ENCODE measurements at regions not wholly inside any gene's neighbourhood (a gene's known extent, or its start where the extent isn't known, plus 50 kb on each side); places are given as distances from the start of the nearest gene placed in this dataset.

- TF ChIP-seq CTCF (IDR thresholded peaks at IDR 0.05; ENCODE audit: low read depth, low read length): no peak
Observed at GRCh38 chr7:95180-95862, 97.0 kb upstream of the FAM20C start.

GRCh38 chr7:95863-96260 lies 96.5 kb upstream of the FAM20C start:
- no peak overlapping the region for H3K4me3 ChIP-seq (ENCODE audit: low read depth, low read length)
- no peak for DNase-seq (ENCODE audit: low read depth, low spot score)
- no peak for TF ChIP-seq CTCF (IDR thresholded peaks at IDR 0.05; ENCODE audit: low read depth, low read length)
- in situ Hi-C loops (cut with HindIII; ENCODE audit: low sequenced_read_pairs): no loop called here

More at GRCh38 chr7:95180-95862, 97.0 kb upstream of the FAM20C start:
- H3K4me3 ChIP-seq (ENCODE audit: low read depth, low read length): no peak overlapping the region
- in situ Hi-C loops (cut with HindIII; ENCODE audit: low sequenced_read_pairs): no loop called here
- DNase-seq (ENCODE audit: low read depth, low spot score): peak; percentile 89

- DNase-seq (ENCODE audit: low read depth, low spot score): no peak
- no peak for TF ChIP-seq CTCF (IDR thresholded peaks at IDR 0.05; ENCODE audit: low read depth, low read length)
- in situ Hi-C loops (cut with HindIII; ENCODE audit: low sequenced_read_pairs): no loop called here
- H3K4me3 ChIP-seq (ENCODE audit: low read depth, low read length): no peak overlapping the region
Observed at GRCh38 chr7:96861-97260, 95.5 kb upstream of the FAM20C start.

GRCh38 chr7:97310-97841 lies 95.0 kb upstream of the FAM20C start:
- no peak overlapping the region for H3K4me3 ChIP-seq (ENCODE audit: low read depth, low read length)
- TF ChIP-seq CTCF (IDR thresholded peaks at IDR 0.05; ENCODE audit: low read depth, low read length): no peak
- DNase-seq (ENCODE audit: low read depth, low spot score): no peak
- in situ Hi-C loops (cut with HindIII; ENCODE audit: low sequenced_read_pairs): no loop called here

GRCh38 chr7:101146-102046 lies 91.0 kb upstream of the FAM20C start:
- no peak for TF ChIP-seq CTCF (IDR thresholded peaks at IDR 0.05; ENCODE audit: low read depth, low read length)
- no peak overlapping the region for H3K4me3 ChIP-seq (ENCODE audit: low read depth, low read length)
- in situ Hi-C loops (cut with HindIII; ENCODE audit: low sequenced_read_pairs): no loop called here
- DNase-seq (ENCODE audit: low read depth, low spot score): peak; percentile 13

- no peak for TF ChIP-seq CTCF (IDR thresholded peaks at IDR 0.05; ENCODE audit: low read depth, low read length)
- in situ Hi-C loops (cut with HindIII; ENCODE audit: low sequenced_read_pairs): no loop called here
- DNase-seq (ENCODE audit: low read depth, low spot score): no peak
- H3K4me3 ChIP-seq (ENCODE audit: low read depth, low read length): no peak overlapping the region
Observed at GRCh38 chr7:102047-102711, 90.2 kb upstream of the FAM20C start.
